PFSK-1 (cell line): ENCODE measurements at regions not wholly inside any gene's neighbourhood (a gene's known extent, or its start where the extent isn't known, plus 50 kb on each side); places are given as distances from the start of the nearest gene placed in this dataset.

Source experiments
- POLR2AphosphoS5 ChIP-seq: IDR thresholded peaks from 2 replicates; pipeline ENCODE4 v1.6.1; 2012; ENCODE audit warnings: low read depth, mild to moderate bottlenecking, control low read depth, low read length, moderate library complexity
- REST ChIP-seq, 2 experiments: IDR thresholded peaks; 2 replicates each; pipeline versions ENCODE4 v1.6.1 to v1.8.0; 2011 to 2012; ENCODE audit warnings: low read depth in 2 of 2, low read length in 2 of 2, control low read depth in 1 of 2, inconsistent platforms in 1 of 2, mild to moderate bottlenecking in 1 of 2, moderate library complexity in 1 of 2; ENCODE audit not compliant: insufficient read depth in 1 of 2
- SIN3A ChIP-seq: IDR thresholded peaks from 2 replicates; pipeline ENCODE4 v1.6.1; 2012; ENCODE audit warnings: mild to moderate bottlenecking, low read length, moderate library complexity, borderline replicate concordance; ENCODE audit not compliant: insufficient read depth

- TF ChIP-seq POLR2AphosphoS5 (no peak), SIN3A (no peak), REST (IDR thresholded peaks at IDR 0.05; ENCODE audit: insufficient read depth in 1 of 2, low read depth in 2 of 2, low read length in 2 of 2) (no peak)
Observed at GRCh38 chr2:162992828-162993227, 154.3 kb upstream of the KCNH7 start.
